T-helper 1 cell treated with Interleukin-12 subunit alpha and Interleukin-12 subunit beta and Interleukin-4 antibody, amounts not matched to agents 30 μg/mL and 1 μg/mL, for 36 hours (primary cell): ENCODE measurements at regions not wholly inside any gene's neighbourhood (a gene's known extent, or its start where the extent isn't known, plus 50 kb on each side); places are given as distances from the start of the nearest gene placed in this dataset.
"Not testable (repeated sequence)": the region's sequence is repeated elsewhere in the genome, so short reads cannot be mapped to it uniquely, and the experiment has no call there.

Experiments used
- H3K27ac Mint-ChIP-seq: one replicate; pipeline ENCODE4 v1.8.0; 2021; ENCODE audit warnings: mild to moderate bottlenecking, mixed read lengths
- H3K27me3 Mint-ChIP-seq: one replicate; pipeline ENCODE4 v1.8.0; 2021; ENCODE audit warnings: low read depth, mixed read lengths
- H3K36me3 Mint-ChIP-seq: one replicate; pipeline ENCODE4 v1.8.0; 2021; ENCODE audit warnings: low read depth, mixed read lengths
- H3K4me1 Mint-ChIP-seq: one replicate; pipeline ENCODE4 v1.8.0; 2021; ENCODE audit warnings: low read depth, mixed read lengths
- H3K4me3 Mint-ChIP-seq: one replicate; pipeline ENCODE4 v1.8.0; 2021; ENCODE audit warnings: mild to moderate bottlenecking, moderate library complexity, mixed read lengths
- H3K9me3 Mint-ChIP-seq: one replicate; pipeline ENCODE4 v1.8.0; 2021; ENCODE audit warnings: mixed read lengths

DNA sequence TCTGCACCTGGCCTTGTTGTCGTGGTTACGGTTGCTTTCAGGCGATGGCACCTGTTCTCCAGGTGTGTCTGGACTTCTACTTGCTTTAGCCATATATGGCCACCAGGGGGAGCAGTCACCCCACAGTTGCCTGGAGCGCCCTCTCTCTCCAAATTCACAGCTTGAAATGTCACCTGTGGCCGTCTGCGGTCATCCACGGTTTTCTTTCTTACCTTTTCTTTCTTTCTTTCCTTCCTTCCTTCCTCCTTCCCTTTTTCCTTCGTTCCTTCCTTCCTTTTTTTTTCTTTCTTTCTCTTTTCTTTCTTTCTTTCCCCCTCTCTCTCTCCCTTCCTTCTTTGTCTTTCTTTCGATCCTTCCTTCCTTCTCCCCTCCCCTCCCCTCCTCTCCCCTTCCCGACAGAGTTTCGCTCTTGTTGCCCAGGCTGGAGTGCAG, 150.5 kb upstream of the VKORC1L1 start:
- Mint-ChIP-seq H3K36me3 (peaks cover 5% of the 10 kb centered on the region), H3K4me3 (no peak overlapping the region), H3K27me3 (no peaks in the 10 kb centered on the region), H3K4me1 (peaks cover 5% of the 10 kb centered on the region), H3K27ac (peak overlapping the region; percentile 41), H3K9me3 (no peaks in the 10 kb centered on the region)

DNA sequence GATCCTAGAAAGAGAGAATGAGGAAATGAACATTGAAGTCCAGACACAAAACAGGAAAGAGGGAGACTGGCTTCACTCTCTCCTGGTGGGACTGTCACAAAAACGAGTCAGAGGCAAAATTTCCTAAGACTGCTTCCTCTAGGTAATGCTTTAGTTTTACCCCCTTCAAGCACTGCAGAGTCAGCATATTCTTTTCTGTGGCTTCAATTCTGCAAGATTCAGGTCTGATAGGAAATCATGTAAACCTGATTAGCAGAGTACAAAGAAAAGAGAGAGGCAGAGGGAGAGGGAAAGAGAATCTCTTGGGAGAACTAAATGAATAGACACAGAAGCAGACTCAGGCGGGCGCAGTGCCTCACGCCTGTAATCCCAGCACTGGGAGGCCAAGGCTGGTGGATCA, 145.7 kb upstream of the VKORC1L1 start:
- not testable (repeated sequence) for H3K4me3 Mint-ChIP-seq, H3K9me3 Mint-ChIP-seq, H3K27ac Mint-ChIP-seq, H3K27me3 Mint-ChIP-seq, H3K4me1 Mint-ChIP-seq, H3K36me3 Mint-ChIP-seq

DNA sequence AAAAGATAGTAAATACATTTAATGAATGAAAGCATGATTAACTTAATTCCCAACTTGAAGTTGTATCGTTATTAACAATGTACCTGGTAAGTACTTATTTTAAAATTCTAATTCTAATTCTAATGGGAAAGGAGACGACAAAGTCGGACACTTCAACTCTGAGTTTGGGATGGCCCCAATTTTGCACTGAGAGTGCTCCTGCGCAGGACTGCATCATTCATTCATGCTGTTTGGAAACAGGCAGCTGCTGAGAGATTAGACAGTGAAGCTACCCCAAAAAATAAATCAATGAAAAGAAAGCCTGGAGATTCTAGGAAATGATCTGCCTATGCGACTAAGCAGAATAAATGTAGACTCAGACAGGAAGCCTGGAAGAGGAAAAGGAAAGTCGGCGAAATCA, 141.7 kb upstream of the VKORC1L1 start:
- Mint-ChIP-seq H3K4me3 (peak overlapping the region; percentile 52), H3K27me3 (no peaks in the 10 kb centered on the region), H3K36me3 (peaks cover 2% of the 10 kb centered on the region), H3K4me1 (peaks cover 4% of the 10 kb centered on the region), H3K9me3 (no peaks in the 10 kb centered on the region), H3K27ac (no peak overlapping the region)

DNA sequence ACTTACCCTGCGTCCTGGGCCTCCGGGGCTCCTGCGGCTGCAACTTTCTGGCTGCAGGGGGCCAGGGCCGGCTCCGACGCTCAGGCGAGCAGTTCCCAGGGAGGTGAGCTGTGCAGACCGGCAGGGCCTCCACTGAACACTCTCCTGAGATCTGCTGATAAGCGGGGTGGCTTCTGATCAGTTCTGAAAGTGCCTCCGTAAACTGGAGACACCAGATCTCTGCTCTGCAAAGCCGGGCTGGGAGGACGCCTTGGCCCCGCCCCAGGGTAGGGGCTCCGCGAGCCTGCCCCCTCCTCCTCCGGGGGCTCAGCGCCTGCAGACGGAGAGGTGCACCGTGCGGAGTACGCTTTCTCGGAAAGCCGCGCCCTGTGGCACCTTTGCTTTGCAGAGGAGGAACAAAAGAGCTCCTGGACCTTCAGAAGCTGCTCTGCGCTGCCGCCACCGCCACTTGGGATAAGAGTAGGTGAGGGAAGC, 141.3 kb upstream of the VKORC1L1 start:
- Mint-ChIP-seq H3K27ac (no peak overlapping the region), H3K4me1 (peaks cover 4% of the 10 kb centered on the region), H3K4me3 (no peak overlapping the region), H3K9me3 (no peaks in the 10 kb centered on the region), H3K27me3 (no peaks in the 10 kb centered on the region), H3K36me3 (peaks cover 2% of the 10 kb centered on the region)

DNA sequence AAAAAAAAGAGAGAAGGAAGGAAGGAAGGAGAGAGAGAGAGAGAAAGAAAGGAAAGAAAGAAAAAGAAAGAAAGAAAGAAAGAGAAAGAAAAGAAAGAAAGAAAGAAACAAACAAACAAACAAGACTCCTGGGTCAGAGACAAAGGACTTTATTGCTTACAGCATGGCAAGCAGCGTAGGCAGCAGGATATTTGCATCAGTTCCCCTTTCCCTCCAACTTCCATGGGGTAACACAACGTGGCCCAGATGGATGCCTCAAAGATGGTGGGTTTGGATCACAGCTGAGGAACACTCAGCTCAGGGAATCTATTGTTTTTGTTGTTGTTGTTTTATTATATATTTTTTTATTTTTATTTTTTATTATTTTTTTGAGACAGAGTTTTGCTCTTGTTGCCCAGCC, 128.5 kb upstream of the VKORC1L1 start:
- peaks cover 11% of the 10 kb centered on the region for H3K36me3 Mint-ChIP-seq
- no peak overlapping the region for H3K4me3 Mint-ChIP-seq
- no peak overlapping the region for H3K27ac Mint-ChIP-seq
- no peaks in the 10 kb centered on the region for H3K9me3 Mint-ChIP-seq
- H3K27me3 Mint-ChIP-seq, result no peaks in the 10 kb centered on the region
- peaks cover 1% of the 10 kb centered on the region for H3K4me1 Mint-ChIP-seq

DNA sequence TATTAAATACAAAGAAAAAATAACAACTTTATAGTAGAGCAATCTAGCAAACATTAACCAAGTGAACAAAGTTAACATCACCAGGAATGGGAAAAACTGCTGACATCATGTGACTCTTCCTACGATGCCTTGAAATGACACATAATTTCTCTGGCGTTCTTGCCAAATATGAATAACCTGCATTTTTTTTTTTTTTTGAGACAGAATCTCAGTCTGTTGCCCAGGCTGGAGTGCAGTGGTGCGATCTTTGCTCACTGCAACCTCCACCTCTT, 126.5 kb upstream of the VKORC1L1 start:
- Mint-ChIP-seq H3K4me3 (no peak overlapping the region), H3K27me3 (no peaks in the 10 kb centered on the region), H3K36me3 (no peaks in the 10 kb centered on the region), H3K27ac (no peak overlapping the region), H3K9me3 (no peaks in the 10 kb centered on the region), H3K4me1 (peaks cover 1% of the 10 kb centered on the region)

DNA sequence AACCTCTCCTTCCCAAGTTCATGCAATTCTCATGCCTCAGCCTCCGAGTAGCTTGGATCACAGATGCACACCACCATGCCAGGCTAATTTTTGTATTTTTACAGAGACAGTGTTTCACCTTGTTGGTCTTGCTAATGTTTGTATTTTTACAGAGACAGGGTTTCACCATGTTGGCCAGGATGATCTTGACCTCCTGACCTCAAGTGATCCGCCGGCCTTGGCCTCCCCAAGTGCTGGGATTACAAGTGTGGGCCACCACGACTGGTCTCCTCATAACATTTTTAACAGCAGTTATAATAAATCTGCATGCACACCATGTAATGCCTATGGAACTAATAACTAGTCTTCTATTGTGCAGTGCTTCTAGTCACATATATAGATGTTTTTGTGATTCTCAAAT, 123.8 kb upstream of the VKORC1L1 start:
- H3K27me3 Mint-ChIP-seq, result no peaks in the 10 kb centered on the region
- H3K36me3 Mint-ChIP-seq, result peaks cover 3% of the 10 kb centered on the region
- peaks cover 4% of the 10 kb centered on the region for H3K4me1 Mint-ChIP-seq
- no peaks in the 10 kb centered on the region for H3K9me3 Mint-ChIP-seq
- H3K4me3 Mint-ChIP-seq, result peak overlapping the region; percentile 2
- no peak overlapping the region for H3K27ac Mint-ChIP-seq

DNA sequence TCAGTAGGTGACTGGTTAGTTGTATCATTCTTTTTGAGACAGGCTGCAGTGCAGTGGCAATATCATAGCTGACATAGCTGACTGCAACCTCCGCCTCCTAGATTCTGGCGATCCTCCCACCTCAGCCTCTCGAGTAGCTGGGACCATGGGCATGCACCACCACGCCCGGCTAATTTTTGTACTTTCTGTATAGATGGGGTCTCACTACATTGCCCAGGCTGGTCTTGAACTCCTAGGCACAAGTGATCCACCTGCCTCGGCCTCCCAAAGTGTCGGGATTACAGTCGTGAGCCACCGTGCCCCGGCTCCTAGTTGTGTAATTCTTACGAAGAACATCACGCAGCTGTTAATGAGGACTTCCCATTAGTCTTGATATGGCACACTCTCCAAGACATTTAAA, 123.4 kb upstream of the VKORC1L1 start:
- Mint-ChIP-seq H3K4me1 (peaks cover 3% of the 10 kb centered on the region), H3K27ac (no peak overlapping the region), H3K36me3 (peaks cover 3% of the 10 kb centered on the region), H3K27me3 (no peaks in the 10 kb centered on the region), H3K9me3 (no peaks in the 10 kb centered on the region), H3K4me3 (peak overlapping the region; percentile 2)

DNA sequence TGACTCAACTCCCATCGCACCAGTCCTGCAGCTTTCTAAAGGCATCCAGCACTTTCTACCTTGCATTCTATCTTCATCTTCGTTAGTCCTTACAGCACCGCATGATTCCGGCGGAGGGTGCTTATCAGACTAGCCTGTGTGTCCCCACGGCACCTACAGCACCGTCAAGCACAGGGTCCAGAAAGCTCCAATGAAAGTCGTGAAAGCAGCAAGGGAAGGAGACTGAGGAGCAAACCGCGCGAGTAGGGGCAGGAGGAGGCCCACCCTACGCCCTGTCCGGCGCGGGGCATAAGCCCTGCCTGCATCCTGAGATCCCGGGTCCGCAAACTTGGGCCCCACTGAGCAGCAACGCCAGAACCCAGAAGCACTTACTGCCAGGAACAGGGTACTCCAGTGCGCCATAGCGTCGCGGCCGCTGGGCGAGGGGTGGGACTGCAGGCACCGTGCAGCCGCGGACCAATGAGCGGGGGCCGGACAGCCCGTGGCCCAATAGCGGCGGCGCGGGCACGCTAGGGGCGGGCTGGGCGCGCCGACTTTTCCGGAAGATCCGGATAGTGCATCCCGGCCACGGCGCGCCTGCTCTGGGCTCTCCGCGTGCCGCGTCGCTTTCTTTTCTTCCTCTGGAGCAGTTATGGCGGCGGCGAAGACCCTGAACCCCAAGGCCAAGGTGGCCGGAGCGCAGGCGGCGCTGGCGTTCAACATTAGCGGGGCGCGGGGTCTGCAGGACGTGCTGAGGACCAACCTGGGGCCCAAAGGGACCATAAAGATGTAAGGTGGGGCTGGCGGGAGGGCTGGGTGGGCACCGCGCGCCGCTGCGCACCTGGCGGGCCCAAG, 122.1 kb upstream of the VKORC1L1 start:
- H3K4me3 Mint-ChIP-seq, result peak overlapping the region; percentile 98
- H3K4me1 Mint-ChIP-seq, result peaks cover 3% of the 10 kb centered on the region
- H3K27me3 Mint-ChIP-seq, result no peaks in the 10 kb centered on the region
- peaks cover 6% of the 10 kb centered on the region for H3K36me3 Mint-ChIP-seq
- peak overlapping the region; percentile 92 for H3K27ac Mint-ChIP-seq
- no peaks in the 10 kb centered on the region for H3K9me3 Mint-ChIP-seq

DNA sequence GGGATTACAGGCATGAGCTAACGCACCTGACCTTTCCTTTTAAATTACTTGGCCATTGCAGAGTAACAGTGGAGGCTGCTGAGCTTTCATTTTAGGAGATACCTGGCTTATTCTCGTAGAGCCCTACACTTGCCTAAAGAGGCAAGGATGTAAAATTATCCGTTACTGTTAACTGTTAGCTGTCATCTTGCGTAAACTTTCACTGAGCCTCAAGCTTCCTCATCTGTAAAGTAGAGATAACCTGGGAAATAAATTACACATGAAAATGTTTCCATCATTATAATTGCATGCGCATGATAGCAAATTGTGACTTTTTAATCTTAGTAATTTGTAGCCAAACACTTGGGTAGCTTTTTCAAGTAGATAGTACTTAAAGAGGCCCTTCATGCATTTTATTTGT, 118.8 kb upstream of the VKORC1L1 start:
- H3K27ac Mint-ChIP-seq, H3K9me3 Mint-ChIP-seq, H3K27me3 Mint-ChIP-seq, H3K4me1 Mint-ChIP-seq, H3K4me3 Mint-ChIP-seq: not testable (repeated sequence)
- H3K36me3 Mint-ChIP-seq, result peaks cover 20% of the 10 kb centered on the region

DNA sequence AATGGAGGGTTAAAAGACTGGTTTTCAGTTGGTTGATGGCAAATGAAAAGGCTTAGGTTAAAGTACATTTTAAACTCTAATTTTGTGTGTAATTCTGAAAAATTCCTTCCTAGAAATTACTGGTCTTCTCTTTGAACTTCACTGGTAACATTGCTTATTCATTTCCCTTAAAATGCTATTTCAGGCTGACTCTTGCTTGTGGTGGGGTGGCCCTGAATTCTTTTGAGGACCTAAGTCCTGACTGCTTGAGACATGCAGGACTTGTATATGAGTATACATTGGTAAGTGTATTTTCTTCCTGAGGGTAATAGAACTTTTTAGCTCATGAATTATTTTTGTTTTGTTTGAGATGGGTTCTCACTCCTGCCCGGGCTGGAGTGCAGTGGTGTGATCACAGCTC, 113.9 kb upstream of the VKORC1L1 start:
- H3K27ac Mint-ChIP-seq, H3K27me3 Mint-ChIP-seq, H3K4me3 Mint-ChIP-seq, H3K9me3 Mint-ChIP-seq: not testable (repeated sequence)
- Mint-ChIP-seq H3K36me3 (peaks cover 28% of the 10 kb centered on the region), H3K4me1 (peaks cover 11% of the 10 kb centered on the region)

DNA sequence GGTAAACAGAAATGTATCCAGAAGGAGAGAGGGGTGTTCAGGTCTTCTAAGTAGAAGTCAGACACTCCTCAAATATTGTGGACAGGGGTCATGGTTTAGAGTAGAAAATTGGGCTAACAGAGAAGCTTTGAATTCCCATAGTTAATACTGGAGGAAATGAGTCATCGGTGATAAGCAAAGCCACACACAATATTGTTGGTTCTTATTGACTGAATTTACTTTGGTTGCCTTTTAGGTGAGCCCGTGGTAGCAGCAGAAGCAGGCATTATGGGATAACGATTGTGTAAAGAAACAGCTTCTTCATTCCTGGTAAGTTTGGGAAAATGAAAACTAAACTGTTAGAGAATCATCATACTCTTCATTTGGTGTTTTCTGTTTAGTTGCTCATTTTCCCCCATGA, 110.2 kb upstream of the VKORC1L1 start:
- H3K4me1 Mint-ChIP-seq, result peaks cover 10% of the 10 kb centered on the region
- not testable (repeated sequence) for H3K27me3 Mint-ChIP-seq, H3K27ac Mint-ChIP-seq, H3K4me3 Mint-ChIP-seq, H3K9me3 Mint-ChIP-seq
- peaks cover 17% of the 10 kb centered on the region for H3K36me3 Mint-ChIP-seq

DNA sequence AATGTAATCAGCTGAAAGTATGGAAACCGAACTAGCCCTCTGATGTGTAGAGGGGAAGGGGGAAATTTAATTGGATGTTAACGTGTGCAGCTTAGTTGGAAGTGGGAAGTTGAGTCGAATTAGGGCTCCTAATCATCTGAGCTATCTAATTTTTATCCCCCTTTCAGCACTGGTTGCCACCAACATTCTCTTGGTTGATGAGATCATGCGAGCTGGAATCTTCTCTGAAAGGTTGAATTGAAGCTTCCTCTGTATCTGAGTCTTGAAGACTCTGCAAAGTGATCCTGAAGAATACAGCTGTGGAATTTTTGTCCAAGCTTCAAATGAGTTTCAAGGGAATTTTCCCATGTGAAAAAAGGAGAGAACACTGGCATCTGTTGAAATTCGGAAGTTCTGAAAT, 109.8 kb upstream of the VKORC1L1 start:
- Mint-ChIP-seq H3K36me3 (peaks cover 17% of the 10 kb centered on the region), H3K4me1 (peaks cover 12% of the 10 kb centered on the region)
- H3K9me3 Mint-ChIP-seq, H3K27me3 Mint-ChIP-seq, H3K4me3 Mint-ChIP-seq, H3K27ac Mint-ChIP-seq: not testable (repeated sequence)

DNA sequence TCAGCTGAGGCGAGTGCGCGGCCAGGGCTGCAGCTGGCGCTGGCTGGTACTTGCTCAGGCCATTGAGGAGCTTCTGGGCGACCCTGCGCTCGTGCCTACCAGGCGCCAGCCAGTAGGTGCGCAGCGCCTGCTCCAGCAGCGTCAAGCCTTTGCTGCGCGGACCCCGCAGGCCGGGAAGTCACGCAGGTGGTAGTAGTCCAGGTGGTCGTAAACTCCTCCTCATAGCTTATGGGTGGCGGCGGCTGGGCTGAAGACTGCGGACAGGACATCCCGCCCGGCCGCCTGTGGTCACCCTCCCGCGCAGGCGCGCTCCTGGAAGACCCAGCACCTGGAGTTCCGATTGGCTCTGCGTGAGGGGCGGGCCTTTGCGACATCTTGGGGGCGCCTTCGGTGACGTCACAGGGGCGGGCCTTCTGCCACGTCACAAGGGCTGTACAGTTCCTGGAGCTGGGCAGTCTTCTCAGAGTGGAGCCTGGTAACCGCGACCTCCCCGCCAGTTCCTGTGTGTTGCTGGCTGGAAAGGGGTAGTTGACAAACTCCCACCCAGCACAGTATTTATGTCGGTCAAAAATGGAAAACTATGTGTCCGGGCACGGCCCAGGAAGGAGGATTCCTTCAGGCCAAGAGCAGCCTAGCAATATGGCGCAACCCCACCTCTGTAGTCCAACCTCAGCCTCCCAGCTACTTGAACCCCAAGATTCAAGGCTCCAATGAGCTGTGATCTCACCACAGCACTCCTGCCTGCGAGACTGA, 102.2 kb upstream of the VKORC1L1 start:
- not testable (repeated sequence) for H3K4me1 Mint-ChIP-seq, H3K36me3 Mint-ChIP-seq, H3K9me3 Mint-ChIP-seq, H3K27me3 Mint-ChIP-seq
- Mint-ChIP-seq H3K27ac (peak overlapping the region; percentile 93), H3K4me3 (peak overlapping the region; percentile 88)

DNA sequence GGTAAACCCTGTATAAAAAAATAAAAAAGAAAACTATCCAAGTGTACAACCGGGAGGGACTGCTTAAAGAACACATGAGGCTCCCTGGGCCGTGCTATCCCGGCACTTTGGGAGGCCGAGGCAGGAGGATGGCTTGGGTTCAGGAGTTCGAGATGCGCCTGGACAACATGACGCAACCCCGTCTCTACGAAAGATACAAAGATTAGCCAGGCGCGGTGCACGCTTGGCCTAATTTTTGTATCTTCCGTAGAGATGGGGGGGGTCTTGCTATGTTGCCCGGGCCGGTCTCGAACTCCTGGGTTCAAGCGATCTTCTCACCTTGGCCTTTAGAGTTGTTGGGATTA, 101.7 kb upstream of the VKORC1L1 start:
- not testable (repeated sequence) for H3K36me3 Mint-ChIP-seq, H3K27me3 Mint-ChIP-seq, H3K9me3 Mint-ChIP-seq, H3K4me1 Mint-ChIP-seq
- Mint-ChIP-seq H3K27ac (peak overlapping the region; percentile 93), H3K4me3 (peak overlapping the region; percentile 88)
